SK-N-SH (cell line): ENCODE measurements at regions not wholly inside any gene's neighbourhood (a gene's known extent, or its start where the extent isn't known, plus 50 kb on each side); places are given as distances from the start of the nearest gene placed in this dataset.

Experiments
- CTCF ChIA-PET: fragments of 300-600, 350-600 bp; formaldehyde crosslinking; extraction: SDS; loops from one replicate; lab custom pipeline; 2021; lab: Yijun Ruan, JAX
- POLR2A ChIA-PET: fragments of 350-600 bp; sonication (Branson Sonifier 250); formaldehyde crosslinking; extraction: SDS; loops from one replicate; lab custom pipeline; 2020; ENCODE audit warnings: antibody characterized with exemption, inconsistent platforms; lab: Yijun Ruan, JAX
- DNase-seq: peaks from one replicate; pipeline ENCODE4 v3.0.0; 2012
- H2AFZ ChIP-seq: fragments of 200-600 bp; sonication (generic); 2 replicates; pipeline ENCODE4 v1.8.1; 2016; ENCODE audit warnings: antibody characterized with exemption, mild to moderate bottlenecking, low read depth
- H3F3A ChIP-seq: fragments of 200-600 bp; sonication (generic); replicated peaks from 2 replicates; pipeline ENCODE3; 2016; ENCODE audit warnings: antibody characterized with exemption, mild to moderate bottlenecking; ENCODE audit not compliant: insufficient read depth
- H3K27ac ChIP-seq, 2 experiments: fragments of 200-500 bp in 1 of 2; fragments of 200-600 bp in 1 of 2; sonication (Bioruptor generic) in 1 of 2; sonication (generic), shearing (Covaris generic) in 1 of 2; 2 replicates each; pipeline versions ENCODE4 v1.5.1 to v1.6.1; 2014 to 2016; ENCODE audit warnings: low read depth in 2 of 2, inconsistent platforms in 1 of 2, low read length in 1 of 2, mild to moderate bottlenecking in 1 of 2, mixed read lengths in 1 of 2
- H3K27me3 ChIP-seq: fragments of 200-600 bp; sonication (generic), shearing (Covaris generic); 2 replicates; pipeline ENCODE4 v1.6.1; 2016; ENCODE audit warnings: mixed run types; ENCODE audit not compliant: insufficient read depth
- H3K36me3 ChIP-seq, 2 experiments: fragments of 200-500 bp in 1 of 2; fragments of 200-600 bp in 1 of 2; sonication (Bioruptor generic) in 1 of 2; sonication (generic) in 1 of 2; replicated peaks in 1 of 2; 2 replicates each; pipeline versions ENCODE3 to v1.5.1; 2014 to 2016; ENCODE audit warnings: low read length in 1 of 2, mild to moderate bottlenecking in 1 of 2; ENCODE audit not compliant: insufficient read depth in 2 of 2, control insufficient read depth in 1 of 2
- H3K4me1 ChIP-seq, 2 experiments: fragments of 200-500 bp in 1 of 2; fragments of 200-600 bp in 1 of 2; sonication (Bioruptor generic) in 1 of 2; sonication (generic), shearing (Covaris generic) in 1 of 2; 2 replicates each; pipeline versions ENCODE4 v1.5.1 to v1.6.1; 2014 to 2016; ENCODE audit warnings: low read depth in 1 of 2, low read length in 1 of 2, mixed run types in 1 of 2; ENCODE audit not compliant: insufficient read depth in 2 of 2, control insufficient read depth in 1 of 2
- H3K4me2 ChIP-seq: fragments of 200-600 bp; sonication (generic), shearing (Covaris generic); 2 replicates; pipeline ENCODE4 v1.6.1; 2017; ENCODE audit warnings: mixed run types
- H3K4me3 ChIP-seq, 2 experiments: fragments of 200-500 bp in 1 of 2; fragments of 200-600 bp in 1 of 2; sonication (Bioruptor generic) in 1 of 2; sonication (generic), shearing (Covaris generic) in 1 of 2; 2 replicates each; pipeline versions ENCODE4 v1.5.1 to v1.8.1; 2014 to 2016; ENCODE audit warnings: low read depth in 2 of 2, inconsistent platforms in 1 of 2, low read length in 1 of 2, mild to moderate bottlenecking in 1 of 2, mixed read lengths in 1 of 2, moderate library complexity in 1 of 2
- H3K79me2 ChIP-seq: fragments of 200-600 bp; sonication (generic); 2 replicates; pipeline ENCODE4 v1.8.1; 2017; ENCODE audit warnings: mild to moderate bottlenecking; ENCODE audit not compliant: insufficient read depth
- H3K9ac ChIP-seq: fragments of 200-600 bp; sonication (generic); 2 replicates; pipeline ENCODE4 v1.6.1; 2017; ENCODE audit warnings: mixed run types
- H3K9me2 ChIP-seq: fragments of 200-600 bp; sonication (generic); 2 replicates; pipeline ENCODE4 v1.6.1; 2017; ENCODE audit warnings: mixed run types
- H3K9me3 ChIP-seq: fragments of 200-600 bp; sonication (generic); 2 replicates; pipeline ENCODE4 v1.6.1; 2017; ENCODE audit warnings: mixed run types, mild to moderate bottlenecking, moderate library complexity
- H4K20me1 ChIP-seq: fragments of 200-600 bp; sonication (generic); 2 replicates; pipeline ENCODE4 v1.6.1; 2017; ENCODE audit warnings: mild to moderate bottlenecking, mixed run types; ENCODE audit not compliant: insufficient read depth
- CHD2 ChIP-seq: fragments of 150-350 bp; IDR thresholded peaks from 2 replicates; pipeline ENCODE4 v1.6.1; 2018; ENCODE audit warnings: low read length; ENCODE audit not compliant: partially characterized antibody
- ELF1 ChIP-seq: IDR thresholded peaks from 2 replicates; pipeline ENCODE4 v1.4.0; 2012
- EZH2phosphoT487 ChIP-seq: fragments of 200-600 bp; sonication (generic); IDR thresholded peaks from 2 replicates; pipeline ENCODE4 v1.6.1; 2017; ENCODE audit warnings: low read depth, mixed run types, mild to moderate bottlenecking, antibody characterized with exemption, moderate library complexity, borderline replicate concordance
- FOXM1 ChIP-seq: IDR thresholded peaks from 2 replicates; pipeline ENCODE4 v1.4.0; 2012; ENCODE audit warnings: low read depth, mild to moderate bottlenecking
- JUND ChIP-seq: IDR thresholded peaks from 2 replicates; pipeline ENCODE4 v1.4.0; 2012
- MXI1 ChIP-seq: IDR thresholded peaks from 2 replicates; pipeline ENCODE4 v1.6.1; 2012; ENCODE audit warnings: mild to moderate bottlenecking, low read depth, low read length, improper control_type of control experiment
- NFIC ChIP-seq: IDR thresholded peaks from 2 replicates; pipeline ENCODE4 v1.4.0; 2012; ENCODE audit warnings: borderline replicate concordance
- POLR2AphosphoS5 ChIP-seq: IDR thresholded peaks from 2 replicates; pipeline ENCODE4 v1.6.1; 2012; ENCODE audit warnings: low read depth, low read length
- RAD21 ChIP-seq: IDR thresholded peaks from 2 replicates; pipeline ENCODE4 v1.6.1; 2012; ENCODE audit warnings: mild to moderate bottlenecking, low read length
- SIN3A ChIP-seq: IDR thresholded peaks from 2 replicates; pipeline ENCODE4 v1.6.1; 2012; ENCODE audit warnings: low read depth, mild to moderate bottlenecking, low read length, moderate library complexity, borderline replicate concordance
- TCF12 ChIP-seq: IDR thresholded peaks from 2 replicates; pipeline ENCODE4 v1.4.0; 2012
- TEAD4 ChIP-seq: IDR thresholded peaks from 2 replicates; pipeline ENCODE4 v1.4.0; 2012; ENCODE audit warnings: mild to moderate bottlenecking, borderline replicate concordance; ENCODE audit not compliant: insufficient read depth
- YY1 ChIP-seq: IDR thresholded peaks from 2 replicates; pipeline ENCODE4 v1.4.0; 2012; ENCODE audit warnings: low read depth, mild to moderate bottlenecking
- ZBTB33 ChIP-seq: IDR thresholded peaks from 2 replicates; pipeline ENCODE4 v1.4.0; 2012; ENCODE audit warnings: low read depth, borderline replicate concordance
- WGBS: methylation state at CpG from one replicate; pipeline ENCODE4 v1.1.6; 2017; ENCODE audit warnings: low lambda C conversion rate; 5-methylcytosine and 5-hydroxymethylcytosine counted together
- TF ChIP-seq, protein P1 (sequence below): IDR thresholded peaks from 2 replicates; pipeline ENCODE4 v1.6.1; 2012; ENCODE audit warnings: mild to moderate bottlenecking, low read depth, low read length, moderate library complexity
- TF ChIP-seq, protein P2 (sequence below): IDR thresholded peaks from 2 replicates; pipeline ENCODE4 v1.4.0; 2012; ENCODE audit warnings: low read depth, borderline replicate concordance

DNA sequence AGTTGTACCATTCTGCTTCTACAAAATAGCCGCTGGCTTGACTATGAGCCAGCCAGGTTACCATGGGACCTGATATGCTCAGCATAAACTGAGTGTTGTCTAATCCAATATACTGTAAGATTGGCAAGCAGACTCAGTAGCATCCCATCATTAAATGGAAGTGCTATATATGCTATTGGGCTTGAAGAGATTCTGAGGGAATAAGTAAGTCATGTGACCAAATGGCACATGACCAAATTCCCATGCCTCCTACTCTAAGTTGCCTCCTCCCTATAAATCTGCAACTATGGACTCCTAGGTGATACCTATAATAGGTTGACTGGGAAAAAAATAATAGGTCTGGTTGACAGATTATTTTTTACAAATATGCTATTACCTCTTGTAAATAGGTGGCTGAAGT, 698.6 kb downstream of the BRINP3 start:
- H3K4me3 ChIP-seq: no peak overlapping the region
- no peak overlapping the region for H2AFZ ChIP-seq
- H3K4me2 ChIP-seq: no peak overlapping the region
- H3K9me2 ChIP-seq: no peaks in the 10 kb centered on the region
- no peaks in the 10 kb centered on the region for H3K27me3 ChIP-seq
- H3K27ac ChIP-seq: no peak overlapping the region
- peaks cover 0 to 11% of the 10 kb centered on the region in 2 experiments; a peak in 3 of 4 replicates for H3K4me1 ChIP-seq
- no peak overlapping the region for H3K9ac ChIP-seq
- no peak for DNase-seq
- WGBS: 75% methylated on average over 1 of the region's 1 CpG
- no peaks in the 10 kb centered on the region for H3K9me3 ChIP-seq
- TF ChIP-seq, protein P1, sequence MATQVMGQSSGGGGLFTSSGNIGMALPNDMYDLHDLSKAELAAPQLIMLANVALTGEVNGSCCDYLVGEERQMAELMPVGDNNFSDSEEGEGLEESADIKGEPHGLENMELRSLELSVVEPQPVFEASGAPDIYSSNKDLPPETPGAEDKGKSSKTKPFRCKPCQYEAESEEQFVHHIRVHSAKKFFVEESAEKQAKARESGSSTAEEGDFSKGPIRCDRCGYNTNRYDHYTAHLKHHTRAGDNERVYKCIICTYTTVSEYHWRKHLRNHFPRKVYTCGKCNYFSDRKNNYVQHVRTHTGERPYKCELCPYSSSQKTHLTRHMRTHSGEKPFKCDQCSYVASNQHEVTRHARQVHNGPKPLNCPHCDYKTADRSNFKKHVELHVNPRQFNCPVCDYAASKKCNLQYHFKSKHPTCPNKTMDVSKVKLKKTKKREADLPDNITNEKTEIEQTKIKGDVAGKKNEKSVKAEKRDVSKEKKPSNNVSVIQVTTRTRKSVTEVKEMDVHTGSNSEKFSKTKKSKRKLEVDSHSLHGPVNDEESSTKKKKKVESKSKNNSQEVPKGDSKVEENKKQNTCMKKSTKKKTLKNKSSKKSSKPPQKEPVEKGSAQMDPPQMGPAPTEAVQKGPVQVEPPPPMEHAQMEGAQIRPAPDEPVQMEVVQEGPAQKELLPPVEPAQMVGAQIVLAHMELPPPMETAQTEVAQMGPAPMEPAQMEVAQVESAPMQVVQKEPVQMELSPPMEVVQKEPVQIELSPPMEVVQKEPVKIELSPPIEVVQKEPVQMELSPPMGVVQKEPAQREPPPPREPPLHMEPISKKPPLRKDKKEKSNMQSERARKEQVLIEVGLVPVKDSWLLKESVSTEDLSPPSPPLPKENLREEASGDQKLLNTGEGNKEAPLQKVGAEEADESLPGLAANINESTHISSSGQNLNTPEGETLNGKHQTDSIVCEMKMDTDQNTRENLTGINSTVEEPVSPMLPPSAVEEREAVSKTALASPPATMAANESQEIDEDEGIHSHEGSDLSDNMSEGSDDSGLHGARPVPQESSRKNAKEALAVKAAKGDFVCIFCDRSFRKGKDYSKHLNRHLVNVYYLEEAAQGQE: no peak
- no peak for TF ChIP-seq RAD21
- TF ChIP-seq SIN3A: no peak
- no peak for TF ChIP-seq TEAD4
- no peak for TF ChIP-seq FOXM1
- no peak for TF ChIP-seq YY1
- TF ChIP-seq CHD2: no peak
- no peak for TF ChIP-seq JUND
- TF ChIP-seq EZH2phosphoT487: no peak
- no peak for TF ChIP-seq ELF1
- no peak for TF ChIP-seq POLR2AphosphoS5
- no peak for TF ChIP-seq TCF12
- TF ChIP-seq MXI1: no peak
- TF ChIP-seq, all 33 proteins: peak for 0
- no peaks in the 10 kb centered on the region for H3K36me3 ChIP-seq
- CTCF ChIA-PET: no interaction called here
- POLR2A ChIA-PET: no interaction called here
- peaks cover 6% of the 10 kb centered on the region for H3F3A ChIP-seq
- H4K20me1 ChIP-seq: no peaks in the 10 kb centered on the region
- no peaks in the 10 kb centered on the region for H3K79me2 ChIP-seq

GRCh38 chr1:189782295-189782694, 695.4 kb downstream of the BRINP3 start:
- Histone ChIP-seq H3K27me3 (no peaks in the 10 kb centered on the region), H3K9ac (no peak overlapping the region), H3F3A (no peaks in the 10 kb centered on the region), H3K27ac (peak overlapping the region in 1 of 2 experiments; percentile 50; a peak in 2 of 4 replicates), H3K9me2 (no peaks in the 10 kb centered on the region), H3K9me3 (no peaks in the 10 kb centered on the region), H3K4me3 (no peak overlapping the region; a peak in 1 of 4 replicates), H4K20me1 (no peaks in the 10 kb centered on the region), H3K36me3 (no peaks in the 10 kb centered on the region), H3K79me2 (no peaks in the 10 kb centered on the region), H2AFZ (no peak overlapping the region), H3K4me1 (peaks cover 0 to 8% of the 10 kb centered on the region in 2 experiments; a peak in 2 of 4 replicates), H3K4me2 (no peak overlapping the region)
- CTCF ChIA-PET: interaction anchor here (0.6 kb wide), 1 partner anchor 10 kb away, joined by 3 read pairs; no protein-coding TSS in a partner anchor
- 47% methylated on average over 2 of the region's 2 CpGs for WGBS
- POLR2A ChIA-PET: no interaction called here
- TF ChIP-seq, protein P2, sequence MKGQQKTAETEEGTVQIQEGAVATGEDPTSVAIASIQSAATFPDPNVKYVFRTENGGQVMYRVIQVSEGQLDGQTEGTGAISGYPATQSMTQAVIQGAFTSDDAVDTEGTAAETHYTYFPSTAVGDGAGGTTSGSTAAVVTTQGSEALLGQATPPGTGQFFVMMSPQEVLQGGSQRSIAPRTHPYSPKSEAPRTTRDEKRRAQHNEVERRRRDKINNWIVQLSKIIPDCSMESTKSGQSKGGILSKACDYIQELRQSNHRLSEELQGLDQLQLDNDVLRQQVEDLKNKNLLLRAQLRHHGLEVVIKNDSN: no peak
- TF ChIP-seq ZBTB33 (no peak), CHD2 (peak; percentile 25), NFIC (no peak), MXI1 (no peak)
- DNase-seq: peak; percentile 30
